Breast epithelium (tissue), 3 donors: ENCODE measurements at regions not wholly inside any gene's neighbourhood (a gene's known extent, or its start where the extent isn't known, plus 50 kb on each side); places are given as distances from the start of the nearest gene placed in this dataset.

Experiments
- CTCF ChIP-seq, 3 donors: fragments of 450-650 bp; IDR thresholded peaks; one replicate each; pipeline ENCODE4 v1.5.1; 2016 to 2017; ENCODE audit warnings: antibody characterized with exemption in 3 of 3, mild to moderate bottlenecking in 3 of 3, moderate library complexity in 3 of 3
- POLR2A ChIP-seq: fragments of 450-650 bp; IDR thresholded peaks from one replicate; pipeline ENCODE4 v1.6.1; 2016; ENCODE audit warnings: antibody characterized with exemption, mild to moderate bottlenecking, moderate library complexity
- POLR2AphosphoS5 ChIP-seq, 3 donors: sonication (generic); formaldehyde crosslinking; IDR thresholded peaks; one replicate each; pipeline ENCODE4 v1.6.1; 2017; ENCODE audit warnings: antibody characterized with exemption in 3 of 3

- TF ChIP-seq POLR2A: no peak
- no peak for TF ChIP-seq CTCF (IDR thresholded peaks at IDR 0.05)
- TF ChIP-seq POLR2AphosphoS5 (IDR thresholded peaks at IDR 0.05): no peak
Observed at GRCh38 chr1:199678771-199679170, 348.7 kb upstream of the NR5A2 start.
